Hematopoietic multipotent progenitor cell treated with erythropoietin and hydrocortisone succinate and interleukin-3 and kit ligand, for 15 days (in vitro differentiated cells): ENCODE measurements at regions not wholly inside any gene's neighbourhood (a gene's known extent, or its start where the extent isn't known, plus 50 kb on each side); places are given as distances from the start of the nearest gene placed in this dataset.
A peak's percentile ranks its signal among the peaks of the same experiment; 100 is the strongest.

Source experiments
- DNase-seq: peaks from one replicate; pipeline ENCODE4 v3.0.0-alpha.2; 2015; ENCODE audit warnings: low spot score

- no peak for DNase-seq
These were observed 108.8 kb downstream of the EFHB start for GRCh38 chr3:19825193-19825592.

GRCh38 chr3:19822805-19823204 is 111.2 kb downstream of the EFHB start:
- DNase-seq: no peak

- no peak for DNase-seq
These were observed 117.4 kb downstream of the EFHB start for GRCh38 chr3:19816631-19817030.

GRCh38 chr3:19815805-19816204 is 118.2 kb downstream of the EFHB start:
- no peak for DNase-seq

GRCh38 chr3:19813743-19814142 is 120.3 kb downstream of the EFHB start:
- DNase-seq: peak; percentile 11

GRCh38 chr3:19811689-19812088 is 122.3 kb downstream of the EFHB start:
- DNase-seq: peak; percentile 89

GRCh38 chr3:19808834-19809233 is 125.2 kb downstream of the EFHB start:
- no peak for DNase-seq

GRCh38 chr3:19799887-19800286 is 134.1 kb downstream of the EFHB start:
- DNase-seq: no peak

- DNase-seq: no peak
These were observed 134.9 kb downstream of the EFHB start for GRCh38 chr3:19799115-19799514.

GRCh38 chr3:19798324-19798723 is 135.7 kb downstream of the EFHB start:
- DNase-seq: no peak

- DNase-seq: no peak
These were observed 141.6 kb downstream of the EFHB start for GRCh38 chr3:19792388-19792787.

- no peak for DNase-seq
These were observed 158.3 kb downstream of the EFHB start for GRCh38 chr3:19775765-19776164.

- DNase-seq: no peak
These were observed 164.3 kb downstream of the EFHB start for GRCh38 chr3:19769694-19770093.

GRCh38 chr3:19765954-19766353 is 168.1 kb downstream of the EFHB start:
- DNase-seq: no peak

GRCh38 chr3:19757773-19758172 is 176.2 kb downstream of the EFHB start:
- no peak for DNase-seq

- DNase-seq: no peak
These were observed 184.5 kb downstream of the EFHB start for GRCh38 chr3:19749448-19750017.

GRCh38 chr3:19748782-19749447 is 185.1 kb downstream of the EFHB start:
- DNase-seq: no peak

- no peak for DNase-seq
These were observed 190.0 kb downstream of the EFHB start for GRCh38 chr3:19744047-19744446.

- DNase-seq: no peak
These were observed 191.1 kb downstream of the EFHB start for GRCh38 chr3:19742935-19743334.

GRCh38 chr3:19739504-19739903 is 194.5 kb downstream of the EFHB start:
- no peak for DNase-seq

- no peak for DNase-seq
These were observed 195.2 kb downstream of the EFHB start for GRCh38 chr3:19738846-19739245.

- no peak for DNase-seq
These were observed 198.9 kb downstream of the EFHB start for GRCh38 chr3:19735111-19735510.

- DNase-seq: no peak
These were observed 199.6 kb downstream of the EFHB start for GRCh38 chr3:19734453-19734852.

- DNase-seq: no peak
These were observed 209.0 kb downstream of the EFHB start for GRCh38 chr3:19725000-19725399.
